Stimulated activated CD4-positive, alpha-beta T cell treated with anti-CD3 and anti-CD28 coated beads, Interleukin-1b, Interleukin-23, amount 100 ng/mL, for 48 hours (primary cell): ENCODE measurements at regions not wholly inside any gene's neighbourhood (a gene's known extent, or its start where the extent isn't known, plus 50 kb on each side); places are given as distances from the start of the nearest gene placed in this dataset.

ENCODE experiments used
- DNase-seq: peaks from one replicate; pipeline ENCODE4 v3.0.0-alpha.2; 2020

GRCh38 chr12:62078020-62078419, 182.2 kb upstream of the USP15 start:
- DNase-seq = no peak

- no peak for DNase-seq
These were observed 177.8 kb upstream of the USP15 start for GRCh38 chr12:62082448-62082847.

GRCh38 chr12:62098132-62098531, 162.1 kb upstream of the USP15 start:
- DNase-seq = no peak

GRCh38 chr12:62103748-62104147, 156.5 kb upstream of the USP15 start:
- DNase-seq = no peak

GRCh38 chr12:62106547-62107185, 153.5 kb upstream of the USP15 start:
- no peak for DNase-seq

- no peak for DNase-seq
These were observed 146.7 kb upstream of the USP15 start for GRCh38 chr12:62113366-62114011.

- DNase-seq = no peak
These were observed 143.2 kb upstream of the USP15 start for GRCh38 chr12:62116986-62117385.

- peak; percentile 37 for DNase-seq
These were observed 136.4 kb upstream of the USP15 start for GRCh38 chr12:62123721-62124203.

GRCh38 chr12:62127516-62127915, 132.7 kb upstream of the USP15 start:
- no peak for DNase-seq

GRCh38 chr12:62128175-62128975, 131.8 kb upstream of the USP15 start:
- no peak for DNase-seq

- no peak for DNase-seq
These were observed 130.9 kb upstream of the USP15 start for GRCh38 chr12:62129291-62129690.

GRCh38 chr12:62130402-62130801, 129.8 kb upstream of the USP15 start:
- DNase-seq = no peak

GRCh38 chr12:62130834-62131552, 129.2 kb upstream of the USP15 start:
- DNase-seq = no peak

- DNase-seq = no peak
These were observed 126.8 kb upstream of the USP15 start for GRCh38 chr12:62133440-62133839.

- no peak for DNase-seq
These were observed 124.5 kb upstream of the USP15 start for GRCh38 chr12:62135553-62136200.

- DNase-seq = no peak
These were observed 123.7 kb upstream of the USP15 start for GRCh38 chr12:62136496-62136895.

GRCh38 chr12:62138527-62138926, 121.7 kb upstream of the USP15 start:
- no peak for DNase-seq

GRCh38 chr12:62146318-62146717, 113.9 kb upstream of the USP15 start:
- no peak for DNase-seq

- DNase-seq = no peak
These were observed 102.2 kb upstream of the USP15 start for GRCh38 chr12:62158013-62158412.

GRCh38 chr12:62158461-62159360, 101.5 kb upstream of the USP15 start:
- DNase-seq = no peak

- no peak for DNase-seq
These were observed 98.0 kb upstream of the USP15 start for GRCh38 chr12:62162214-62162613.

GRCh38 chr12:62163368-62163767, 96.8 kb upstream of the USP15 start:
- DNase-seq = no peak
